IMR-90 (cell line): ENCODE measurements at regions not wholly inside any gene's neighbourhood (a gene's known extent, or its start where the extent isn't known, plus 50 kb on each side); places are given as distances from the start of the nearest gene placed in this dataset.

Source experiments
- ATAC-seq: fragments of 200-7000 bp; cut with Tn5 transposase; 2 replicates; pipeline ENCODE4 v1.9.1; 2020; ENCODE audit warnings: low read depth, mild to moderate bottlenecking, moderate library complexity
- BruUV-seq: library from RNA; stranded (reverse); fragments of 400-500 nt; replicated peaks from 2 replicates; lab custom pipeline; 2021; lab: Mats Ljungman, UMichigan
- CTCF ChIA-PET: fragments of 300-600 bp; formaldehyde crosslinking; extraction: SDS; loops from one replicate; lab custom pipeline; 2021; ENCODE audit warnings: antibody characterized with exemption; lab: Yijun Ruan, JAX
- POLR2A ChIA-PET: fragments of 300-600 bp; sonication (Branson Sonifier 250); formaldehyde crosslinking; loops from one replicate; lab custom pipeline; 2022; ENCODE audit warnings: antibody characterized with exemption; ENCODE audit not compliant: unreplicated experiment; lab: Charles Lee
- DNase-seq: peaks from one replicate; pipeline ENCODE4 v3.0.0; 2013
- H2AFZ ChIP-seq: replicated peaks from 2 replicates; pipeline ENCODE3; 2013; ENCODE audit warnings: low read length, mild to moderate bottlenecking; ENCODE audit not compliant: poor library complexity
- H2AK5ac ChIP-seq: 2 replicates; pipeline ENCODE4 v1.6.1; 2013; ENCODE audit warnings: low read depth, low read length, inconsistent platforms
- H2AK9ac ChIP-seq: replicated peaks from 2 replicates; pipeline ENCODE3; 2013; ENCODE audit warnings: mild to moderate bottlenecking, low read depth, low read length, moderate library complexity; ENCODE audit not compliant: poor library complexity
- H2BK120ac ChIP-seq: 2 replicates; pipeline ENCODE4 v1.6.1; 2013; ENCODE audit warnings: low read depth, low read length, inconsistent platforms
- H2BK15ac ChIP-seq: 3 replicates; pipeline ENCODE4 v1.6.1; 2013; ENCODE audit warnings: low read depth, low read length, inconsistent platforms
- H2BK20ac ChIP-seq: 2 replicates; pipeline ENCODE4 v1.6.1; 2013; ENCODE audit warnings: low read depth, mild to moderate bottlenecking, inconsistent platforms, low read length, moderate library complexity
- H2BK5ac ChIP-seq: 2 replicates; pipeline ENCODE4 v1.6.1; 2013; ENCODE audit warnings: mild to moderate bottlenecking, low read depth, low read length, inconsistent platforms; ENCODE audit not compliant: poor library complexity, severe bottlenecking
- H3K14ac ChIP-seq: replicated peaks from 2 replicates; pipeline ENCODE4 v1.6.1; 2013; ENCODE audit warnings: low read depth, low read length, inconsistent platforms
- H3K18ac ChIP-seq: 2 replicates; pipeline ENCODE4 v1.6.1; 2013; ENCODE audit warnings: low read depth, low read length, control low read depth
- H3K23ac ChIP-seq: 2 replicates; pipeline ENCODE4 v1.6.1; 2013; ENCODE audit warnings: low read depth, low read length, inconsistent platforms
- H3K27ac ChIP-seq: 2 replicates; pipeline ENCODE4 v1.5.1; 2013; ENCODE audit warnings: mild to moderate bottlenecking, control low read depth, low read length; ENCODE audit not compliant: insufficient read depth
- H3K27me3 ChIP-seq: 2 replicates; pipeline ENCODE4 v1.6.1; 2013; ENCODE audit warnings: low read length; ENCODE audit not compliant: control insufficient read depth, insufficient read depth
- H3K36me3 ChIP-seq: 2 replicates; pipeline ENCODE4 v1.6.1; 2013; ENCODE audit warnings: low read length, mixed read lengths; ENCODE audit not compliant: control insufficient read depth, insufficient read depth
- H3K4ac ChIP-seq: 2 replicates; pipeline ENCODE4 v1.6.1; 2013; ENCODE audit warnings: low read depth, low read length, inconsistent platforms
- H3K4me1 ChIP-seq: 2 replicates; pipeline ENCODE4 v1.6.1; 2013; ENCODE audit warnings: low read length, mixed read lengths; ENCODE audit not compliant: control insufficient read depth, insufficient read depth
- H3K4me2 ChIP-seq: 2 replicates; pipeline ENCODE4 v1.6.1; 2013; ENCODE audit warnings: low read depth, mild to moderate bottlenecking, control low read depth, low read length, moderate library complexity
- H3K4me3 ChIP-seq: 2 replicates; pipeline ENCODE4 v1.5.1; 2013; ENCODE audit warnings: low read depth, mild to moderate bottlenecking, control low read depth, low read length, moderate library complexity; ENCODE audit not compliant: insufficient read depth
- H3K56ac ChIP-seq: 2 replicates; pipeline ENCODE4 v1.6.1; 2013; ENCODE audit warnings: low read length, inconsistent platforms; ENCODE audit not compliant: insufficient read depth; ENCODE audit errors: extremely low read depth
- H3K79me1 ChIP-seq, 2 experiments: 2 replicates each; pipeline ENCODE4 v1.6.1; 2013; ENCODE audit warnings: low read length in 2 of 2, inconsistent platforms in 1 of 2, low read depth in 1 of 2
- H3K9ac ChIP-seq: 2 replicates; pipeline ENCODE4 v1.6.1; 2013; ENCODE audit warnings: low read depth, low read length, control low read depth
- H3K9me1 ChIP-seq: 2 replicates; pipeline ENCODE4 v1.6.1; 2013; ENCODE audit warnings: low read length, inconsistent platforms; ENCODE audit not compliant: insufficient read depth
- H3K9me3 ChIP-seq: 2 replicates; pipeline ENCODE4 v1.6.1; 2013; ENCODE audit warnings: low read length; ENCODE audit not compliant: control insufficient read depth, insufficient read depth
- H4K20me1 ChIP-seq: 2 replicates; pipeline ENCODE4 v1.6.1; 2013; ENCODE audit warnings: low read length, inconsistent platforms; ENCODE audit not compliant: insufficient read depth
- H4K5ac ChIP-seq: 2 replicates; pipeline ENCODE4 v1.6.1; 2013; ENCODE audit warnings: mild to moderate bottlenecking, low read depth, low read length, control low read depth
- H4K8ac ChIP-seq, 2 experiments: 2 replicates each; pipeline ENCODE4 v1.6.1; 2013; ENCODE audit warnings: low read depth in 2 of 2, low read length in 2 of 2, control low read depth in 1 of 2, inconsistent platforms in 1 of 2
- H4K91ac ChIP-seq: 2 replicates; pipeline ENCODE4 v1.6.1; 2013; ENCODE audit warnings: low read depth, low read length, inconsistent platforms; ENCODE audit not compliant: insufficient read depth
- WGBS, 2 experiments: methylation state at CpG; one replicate each; pipeline versions ENCODE4 v1.1.5 to v1.1.7; 2013; ENCODE audit warnings: missing lambda C conversion rate in 2 of 2; ENCODE audit not compliant: insufficient read length in 1 of 2; ENCODE audit errors: extremely low coverage in 2 of 2; 5-methylcytosine and 5-hydroxymethylcytosine counted together
- dilution Hi-C: fragments of 300-500 bp; cut with HindIII; formaldehyde crosslinking; loops from one replicate; pipeline ENCODE4 v1.14.3; 2018; ENCODE audit warnings: low sequenced_read_pairs; ENCODE audit not compliant: unreplicated experiment
- in situ Hi-C: fragments of 300-500 bp; cut with MboI; formaldehyde crosslinking; loops from 3 replicates; pipeline ENCODE4 v1.14.3; 2019; ENCODE audit warnings: low sequenced_read_pairs, inconsistent platforms, mixed read lengths
- intact Hi-C: fragments of 100-400 bp; cut with micrococcal nuclease; formaldehyde crosslinking; loops from 2 replicates; pipeline ENCODE4 v1.10.0; 2022
- TF ChIP-seq, protein P1 (sequence below): conservative IDR thresholded peaks from 2 replicates; pipeline ENCODE4 v1.5.1; 2012; ENCODE audit warnings: mild to moderate bottlenecking, low read depth, low read length, improper control_type of control experiment

DNA sequence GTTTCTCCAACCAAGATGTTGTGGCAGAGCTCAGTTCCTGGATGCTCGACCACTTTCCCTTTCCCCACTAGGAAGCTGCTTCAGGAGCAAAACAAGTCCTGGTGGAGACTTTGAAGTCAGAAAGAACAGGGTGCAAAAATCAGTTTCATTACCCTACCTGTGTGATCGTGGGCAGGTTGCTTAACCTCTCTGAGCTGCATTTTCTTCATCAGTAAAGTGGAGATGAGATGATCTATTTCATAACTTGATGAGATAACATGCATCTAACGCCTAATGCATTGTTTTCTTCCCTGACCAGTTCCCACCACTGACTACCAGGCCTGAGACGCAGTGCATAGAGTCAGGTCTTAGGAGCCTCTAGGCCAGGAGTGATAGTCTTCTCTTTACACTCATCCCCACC is 470.0 kb downstream of the SOX6 start:
- H4K5ac ChIP-seq, result no peak overlapping the region
- WGBS, 2 experiments, result 88% methylated on average over 1 of the region's 4 CpGs; no CpG with 5 or more reads in 1 of the 2 experiments
- peak overlapping the region; percentile 6; the same call in 2 of the 3 replicates for H2BK15ac ChIP-seq
- DNase-seq (no peak), ATAC-seq (no peak)
- H3K14ac ChIP-seq, result no peak overlapping the region
- no peak overlapping the region for H2BK5ac ChIP-seq
- H3K79me1 ChIP-seq, result no peaks in the 10 kb centered on the region
- intact Hi-C loops, result no loop called here
- peak overlapping the region; percentile 16; the same call in 1 of the 2 replicates for H2AK5ac ChIP-seq
- H3K4me1 ChIP-seq, result peaks cover 21% of the 10 kb centered on the region
- peak overlapping the region; percentile 54 for H2BK120ac ChIP-seq
- no peak overlapping the region for H3K27ac ChIP-seq
- peak overlapping the region; percentile 60; the same call in 1 of the 2 replicates for H2BK20ac ChIP-seq
- no peak overlapping the region for H3K4me2 ChIP-seq
- H3K27me3 ChIP-seq, result no peaks in the 10 kb centered on the region
- ChIA-PET POLR2A (no interaction called here), CTCF (no interaction called here)
- peak overlapping the region; percentile 30; the same call in 1 of the 2 replicates for H3K4ac ChIP-seq
- no peak overlapping the region for H3K9ac ChIP-seq
- no peak overlapping the region for H3K18ac ChIP-seq
- H4K20me1 ChIP-seq, result no peaks in the 10 kb centered on the region
- no peaks in the 10 kb centered on the region for H3K36me3 ChIP-seq
- H3K4me3 ChIP-seq, result no peak overlapping the region
- no peak overlapping the region for H2AFZ ChIP-seq
- no peaks in the 10 kb centered on the region for H3K9me3 ChIP-seq
- H3K9me1 ChIP-seq, result peaks cover 13% of the 10 kb centered on the region
- no peak overlapping the region for H2AK9ac ChIP-seq
- no TSS peak for BruUV-seq
- no peak overlapping the region for H4K91ac ChIP-seq
- H4K8ac ChIP-seq, result no peak overlapping the region
- in situ Hi-C loops, result no loop called here
- H3K56ac ChIP-seq, result no peak overlapping the region
- dilution Hi-C loops, result no loop called here
- no peak overlapping the region for H3K23ac ChIP-seq
- TF ChIP-seq, protein P1, sequence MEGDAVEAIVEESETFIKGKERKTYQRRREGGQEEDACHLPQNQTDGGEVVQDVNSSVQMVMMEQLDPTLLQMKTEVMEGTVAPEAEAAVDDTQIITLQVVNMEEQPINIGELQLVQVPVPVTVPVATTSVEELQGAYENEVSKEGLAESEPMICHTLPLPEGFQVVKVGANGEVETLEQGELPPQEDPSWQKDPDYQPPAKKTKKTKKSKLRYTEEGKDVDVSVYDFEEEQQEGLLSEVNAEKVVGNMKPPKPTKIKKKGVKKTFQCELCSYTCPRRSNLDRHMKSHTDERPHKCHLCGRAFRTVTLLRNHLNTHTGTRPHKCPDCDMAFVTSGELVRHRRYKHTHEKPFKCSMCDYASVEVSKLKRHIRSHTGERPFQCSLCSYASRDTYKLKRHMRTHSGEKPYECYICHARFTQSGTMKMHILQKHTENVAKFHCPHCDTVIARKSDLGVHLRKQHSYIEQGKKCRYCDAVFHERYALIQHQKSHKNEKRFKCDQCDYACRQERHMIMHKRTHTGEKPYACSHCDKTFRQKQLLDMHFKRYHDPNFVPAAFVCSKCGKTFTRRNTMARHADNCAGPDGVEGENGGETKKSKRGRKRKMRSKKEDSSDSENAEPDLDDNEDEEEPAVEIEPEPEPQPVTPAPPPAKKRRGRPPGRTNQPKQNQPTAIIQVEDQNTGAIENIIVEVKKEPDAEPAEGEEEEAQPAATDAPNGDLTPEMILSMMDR, result no peak
